Suprapubic skin (tissue), 4 donors: ENCODE measurements at regions not wholly inside any gene's neighbourhood (a gene's known extent, or its start where the extent isn't known, plus 50 kb on each side); places are given as distances from the start of the nearest gene placed in this dataset.

Experiments used
- EP300 ChIP-seq: sonication (generic); formaldehyde crosslinking; IDR thresholded peaks from one replicate; pipeline ENCODE4 v1.6.1; 2017; ENCODE audit warnings: antibody characterized with exemption
- POLR2A ChIP-seq, 2 donors: fragments of 450-650 bp; IDR thresholded peaks; one replicate each; pipeline ENCODE4 v1.6.1; 2017; ENCODE audit warnings: antibody characterized with exemption in 2 of 2, mild to moderate bottlenecking in 2 of 2, moderate library complexity in 2 of 2
- POLR2AphosphoS5 ChIP-seq, 3 donors: sonication (generic); formaldehyde crosslinking; IDR thresholded peaks; one replicate each; pipeline ENCODE4 v1.6.1; 2017; ENCODE audit warnings: antibody characterized with exemption in 3 of 3
- TF ChIP-seq, protein P1 (sequence below), 2 donors: fragments of 200-600 bp in 1 of 2; fragments of 450-650 bp in 1 of 2; sonication (generic) in 1 of 2; IDR thresholded peaks; one replicate each; pipeline ENCODE4 v1.5.1; 2016 to 2019; ENCODE audit warnings: antibody characterized with exemption in 2 of 2, mild to moderate bottlenecking in 1 of 2, moderate library complexity in 1 of 2

DNA sequence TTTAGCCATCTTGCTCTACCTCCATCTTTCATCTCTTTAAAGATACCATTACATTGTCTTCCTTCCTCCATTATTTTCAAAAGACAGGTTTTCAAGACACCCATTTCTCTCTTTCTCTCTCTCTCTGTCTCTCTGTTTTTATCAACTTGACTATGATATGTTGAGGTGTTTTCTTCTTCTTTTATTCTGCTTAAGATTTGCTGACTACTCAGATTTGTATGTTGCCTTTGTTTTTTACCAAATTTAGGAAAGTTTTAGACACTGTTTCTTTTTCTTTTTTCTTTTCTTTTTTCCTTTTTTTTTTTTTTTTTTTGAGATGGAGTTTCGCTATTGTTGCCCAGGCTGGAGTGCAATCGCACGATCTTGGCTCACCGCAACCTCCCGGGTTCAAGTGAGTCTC is 647.5 kb upstream of the VRK2 start:
- TF ChIP-seq POLR2AphosphoS5 (IDR thresholded peaks at IDR 0.05), result no peak
- TF ChIP-seq, protein P1, sequence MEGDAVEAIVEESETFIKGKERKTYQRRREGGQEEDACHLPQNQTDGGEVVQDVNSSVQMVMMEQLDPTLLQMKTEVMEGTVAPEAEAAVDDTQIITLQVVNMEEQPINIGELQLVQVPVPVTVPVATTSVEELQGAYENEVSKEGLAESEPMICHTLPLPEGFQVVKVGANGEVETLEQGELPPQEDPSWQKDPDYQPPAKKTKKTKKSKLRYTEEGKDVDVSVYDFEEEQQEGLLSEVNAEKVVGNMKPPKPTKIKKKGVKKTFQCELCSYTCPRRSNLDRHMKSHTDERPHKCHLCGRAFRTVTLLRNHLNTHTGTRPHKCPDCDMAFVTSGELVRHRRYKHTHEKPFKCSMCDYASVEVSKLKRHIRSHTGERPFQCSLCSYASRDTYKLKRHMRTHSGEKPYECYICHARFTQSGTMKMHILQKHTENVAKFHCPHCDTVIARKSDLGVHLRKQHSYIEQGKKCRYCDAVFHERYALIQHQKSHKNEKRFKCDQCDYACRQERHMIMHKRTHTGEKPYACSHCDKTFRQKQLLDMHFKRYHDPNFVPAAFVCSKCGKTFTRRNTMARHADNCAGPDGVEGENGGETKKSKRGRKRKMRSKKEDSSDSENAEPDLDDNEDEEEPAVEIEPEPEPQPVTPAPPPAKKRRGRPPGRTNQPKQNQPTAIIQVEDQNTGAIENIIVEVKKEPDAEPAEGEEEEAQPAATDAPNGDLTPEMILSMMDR (IDR thresholded peaks at IDR 0.05), result no peak
- TF ChIP-seq EP300, result no peak
- no peak for TF ChIP-seq POLR2A (IDR thresholded peaks at IDR 0.05)
